Activated naive CD8-positive, alpha-beta T cell treated with anti-CD3 and anti-CD28 coated beads, Interleukin-2, amount 50 U/mL, for 24 hours (primary cell): ENCODE measurements at regions not wholly inside any gene's neighbourhood (a gene's known extent, or its start where the extent isn't known, plus 50 kb on each side); places are given as distances from the start of the nearest gene placed in this dataset.
A peak's percentile ranks its signal among the peaks of the same experiment; 100 is the strongest.

Source experiments
- ATAC-seq: fragments of 150-1000 bp; cut with Tn5 transposase; one replicate; pipeline ENCODE4 v1.10.0; 2021
- DNase-seq: peaks from one replicate; pipeline ENCODE4 v3.0.0; 2021
- H3K27ac Mint-ChIP-seq: one replicate; pipeline ENCODE4 v1.8.0; 2021; ENCODE audit warnings: mild to moderate bottlenecking, mixed read lengths
- H3K27me3 Mint-ChIP-seq: one replicate; pipeline ENCODE4 v1.8.0; 2021; ENCODE audit warnings: mixed read lengths
- H3K36me3 Mint-ChIP-seq: one replicate; pipeline ENCODE4 v1.8.0; 2021; ENCODE audit warnings: low read depth, mixed read lengths
- H3K4me1 Mint-ChIP-seq: one replicate; pipeline ENCODE4 v1.8.0; 2021; ENCODE audit warnings: mixed read lengths
- H3K4me3 Mint-ChIP-seq: one replicate; pipeline ENCODE4 v1.8.0; 2021; ENCODE audit warnings: mild to moderate bottlenecking, moderate library complexity, mixed read lengths
- H3K9me3 Mint-ChIP-seq: one replicate; pipeline ENCODE4 v1.8.0; 2021; ENCODE audit warnings: mixed read lengths

DNA sequence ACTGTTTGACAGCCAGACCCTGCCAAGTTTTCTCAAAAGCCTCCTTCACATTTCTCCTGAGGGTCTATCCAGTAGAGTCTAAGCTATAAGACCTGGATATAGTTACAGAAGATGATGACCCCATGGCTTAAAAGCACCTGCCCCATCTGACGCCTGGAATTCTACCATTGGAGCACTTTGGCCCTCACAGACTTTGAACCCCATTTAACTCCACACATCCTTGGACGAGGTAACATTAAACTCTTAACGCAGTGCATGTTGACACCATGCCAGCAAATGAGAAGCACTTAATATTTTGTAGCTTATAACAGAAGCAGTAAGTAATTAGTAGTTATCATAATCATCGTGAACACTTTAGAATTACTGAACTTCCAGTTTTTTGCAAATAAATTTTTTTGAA lies 61.9 kb upstream of the SMNDC1 start:
- no peak overlapping the region for H3K27ac Mint-ChIP-seq
- no peak for ATAC-seq
- H3K9me3 Mint-ChIP-seq, result no peaks in the 10 kb centered on the region
- H3K27me3 Mint-ChIP-seq, result no peaks in the 10 kb centered on the region
- DNase-seq, result no peak
- no peaks in the 10 kb centered on the region for H3K36me3 Mint-ChIP-seq
- peaks cover 79% of the 10 kb centered on the region for H3K4me1 Mint-ChIP-seq
- H3K4me3 Mint-ChIP-seq, result no peak overlapping the region

DNA sequence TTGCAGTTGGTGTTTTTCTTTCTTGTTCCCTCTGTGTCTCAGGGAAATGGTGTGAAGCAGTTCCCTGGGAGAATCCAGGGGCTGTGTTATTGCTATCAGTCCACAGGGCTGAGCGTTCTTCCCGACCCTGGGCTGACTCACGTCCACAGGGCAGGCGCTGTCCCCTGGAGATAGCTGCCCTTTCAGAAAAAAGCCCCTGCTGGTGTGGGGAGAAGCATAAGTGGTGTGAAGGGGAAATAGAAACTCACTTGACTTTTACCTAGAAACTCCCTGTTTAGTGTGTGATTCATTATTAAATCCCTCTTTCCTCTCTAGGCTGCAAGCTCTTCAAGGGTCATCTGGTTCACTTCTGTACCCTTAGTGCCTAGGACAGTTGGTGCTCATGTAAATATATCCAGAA lies 63.3 kb upstream of the SMNDC1 start:
- no peaks in the 10 kb centered on the region for H3K9me3 Mint-ChIP-seq
- peaks cover 77% of the 10 kb centered on the region for H3K4me1 Mint-ChIP-seq
- peak; percentile 54 for ATAC-seq
- DNase-seq, result peak; percentile 54
- no peak overlapping the region for H3K4me3 Mint-ChIP-seq
- no peaks in the 10 kb centered on the region for H3K36me3 Mint-ChIP-seq
- peak overlapping the region; percentile 73 for H3K27ac Mint-ChIP-seq
- no peaks in the 10 kb centered on the region for H3K27me3 Mint-ChIP-seq

DNA sequence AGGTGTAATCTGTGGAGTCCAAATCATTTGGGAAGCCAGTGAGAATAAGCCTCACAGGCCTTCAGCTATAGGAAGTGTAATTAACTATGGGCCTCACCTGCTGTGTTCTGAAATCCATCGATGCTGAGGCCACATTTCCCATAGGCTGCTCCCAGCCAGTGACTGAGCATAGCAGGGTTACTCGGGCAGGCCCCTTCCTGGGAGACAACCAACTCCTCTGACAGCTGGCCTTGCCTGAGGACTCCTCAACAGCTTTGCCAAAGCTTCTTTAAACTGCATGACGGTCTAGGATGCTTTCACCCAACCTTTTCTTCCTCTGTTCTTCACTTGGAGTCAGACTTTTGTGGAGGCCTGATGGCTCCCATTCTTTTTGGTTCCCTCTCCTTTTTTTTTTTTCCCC lies 63.8 kb upstream of the SMNDC1 start:
- DNase-seq, result no peak
- no peaks in the 10 kb centered on the region for H3K36me3 Mint-ChIP-seq
- H3K9me3 Mint-ChIP-seq, result no peaks in the 10 kb centered on the region
- H3K4me1 Mint-ChIP-seq, result peaks cover 77% of the 10 kb centered on the region
- no peak overlapping the region for H3K4me3 Mint-ChIP-seq
- H3K27ac Mint-ChIP-seq, result no peak overlapping the region
- ATAC-seq, result no peak
- no peaks in the 10 kb centered on the region for H3K27me3 Mint-ChIP-seq

DNA sequence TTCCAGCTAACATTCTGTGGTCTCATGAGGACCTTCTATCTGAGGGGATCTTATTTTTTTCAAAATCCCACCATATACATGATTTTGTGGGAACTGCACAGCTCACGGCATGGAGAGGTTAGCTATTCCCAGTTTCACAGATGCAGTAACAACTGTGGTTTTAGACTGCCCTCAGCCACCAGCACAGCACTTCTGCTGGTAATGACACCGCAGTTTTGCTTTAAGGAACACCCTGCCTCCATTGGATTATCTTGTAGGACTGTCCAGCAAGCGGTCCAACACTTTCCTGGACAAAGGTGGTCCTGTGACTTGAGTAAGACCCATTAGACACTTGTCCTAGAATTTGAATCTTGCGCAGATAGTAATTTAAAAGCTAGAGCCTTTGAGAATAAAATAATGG lies 65.3 kb upstream of the SMNDC1 start:
- Mint-ChIP-seq H3K4me3 (no peak overlapping the region), H3K27me3 (no peaks in the 10 kb centered on the region), H3K4me1 (peaks cover 68% of the 10 kb centered on the region), H3K27ac (no peak overlapping the region), H3K36me3 (no peaks in the 10 kb centered on the region), H3K9me3 (no peaks in the 10 kb centered on the region)
- DNase-seq (no peak), ATAC-seq (no peak)

DNA sequence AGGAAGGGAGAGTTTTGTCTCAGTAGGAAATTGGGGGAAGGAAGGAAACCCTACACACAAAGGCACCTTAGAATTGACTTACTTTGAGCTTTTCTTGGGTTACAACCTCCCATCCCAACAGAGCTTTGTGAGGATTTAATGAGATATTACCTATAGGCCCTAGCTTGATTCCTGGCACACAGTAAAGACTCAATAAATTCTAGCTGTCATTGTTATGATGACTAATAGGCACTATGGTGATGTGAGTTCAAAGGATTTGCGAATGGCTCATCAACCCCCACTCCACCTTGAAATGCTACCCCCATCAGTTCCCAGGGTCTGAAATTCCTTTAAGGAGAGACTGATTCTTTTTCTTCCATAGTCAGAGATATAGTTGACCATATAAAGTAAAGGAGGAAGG lies 67.9 kb upstream of the SMNDC1 start:
- no peak for DNase-seq
- peak; percentile 42 for ATAC-seq

DNA sequence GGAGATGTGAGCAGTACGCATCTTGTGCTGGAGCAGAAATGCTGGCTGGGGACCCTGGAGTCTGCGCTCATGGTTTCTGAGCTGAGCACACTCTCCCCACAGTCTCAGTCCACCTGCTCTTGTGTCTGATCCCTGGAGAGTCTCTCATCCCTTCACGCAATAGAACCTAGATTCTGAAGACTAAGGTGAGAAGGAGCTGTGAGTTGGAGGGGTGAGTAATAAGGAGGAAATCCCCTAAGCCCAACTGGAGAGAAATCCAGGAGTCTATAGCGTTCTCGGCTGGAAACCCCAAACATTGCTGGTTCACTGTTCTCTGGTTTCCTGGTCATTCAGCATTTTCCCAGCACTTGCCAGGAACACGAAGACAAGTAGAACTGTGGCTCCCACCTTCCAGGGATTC lies 68.3 kb upstream of the SMNDC1 start:
- Mint-ChIP-seq H3K9me3 (no peaks in the 10 kb centered on the region), H3K36me3 (no peaks in the 10 kb centered on the region), H3K4me3 (no peak overlapping the region), H3K27me3 (peaks cover 3% of the 10 kb centered on the region), H3K4me1 (peaks cover 37% of the 10 kb centered on the region), H3K27ac (peak overlapping the region; percentile 56)
- ATAC-seq (peak; percentile 41), DNase-seq (no peak)

More for the DNA sequence above, 67.9 kb upstream of the SMNDC1 start:
- H3K27me3 Mint-ChIP-seq, result peaks cover 3% of the 10 kb centered on the region
- peaks cover 41% of the 10 kb centered on the region for H3K4me1 Mint-ChIP-seq
- H3K4me3 Mint-ChIP-seq, result no peak overlapping the region
- H3K36me3 Mint-ChIP-seq, result no peaks in the 10 kb centered on the region
- peak overlapping the region; percentile 56 for H3K27ac Mint-ChIP-seq
- H3K9me3 Mint-ChIP-seq, result no peaks in the 10 kb centered on the region

DNA sequence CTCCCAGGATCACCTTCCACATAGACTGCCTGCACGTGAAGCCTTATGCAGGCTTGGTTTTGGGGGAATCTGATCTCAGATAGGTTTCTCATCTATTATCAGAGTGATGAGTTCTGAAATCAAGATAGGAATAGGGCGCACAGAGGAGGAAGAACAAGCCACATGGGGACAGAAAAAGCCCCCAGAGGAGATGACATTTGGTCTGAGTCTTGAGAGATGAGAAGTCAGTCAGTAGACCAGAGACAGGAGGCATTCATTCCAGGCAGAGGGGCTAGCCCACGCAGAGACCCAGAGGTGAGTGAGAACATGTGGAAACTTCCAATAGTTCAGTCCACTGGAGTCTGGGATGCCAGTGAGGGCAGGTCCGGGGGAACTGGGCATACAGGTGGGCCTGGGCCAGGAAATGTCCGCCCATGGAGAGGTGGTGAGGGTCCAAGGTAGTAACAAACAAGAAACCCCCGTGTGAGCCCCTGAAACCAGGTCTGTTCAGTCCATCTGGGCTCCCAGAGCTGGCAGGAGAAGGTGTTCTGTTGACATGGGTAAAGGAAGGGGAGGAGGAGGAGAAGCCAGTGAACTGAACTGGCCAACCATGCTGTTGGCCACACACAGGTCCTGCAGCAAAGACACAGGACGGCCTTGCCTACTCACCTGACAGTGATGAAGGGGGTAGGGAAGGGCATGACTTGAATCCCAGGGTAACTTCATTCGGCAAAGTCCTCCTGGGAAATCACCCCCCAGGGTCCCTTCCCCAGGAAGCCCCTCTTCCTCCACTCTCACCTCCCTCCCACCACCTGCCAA lies 69.3 kb upstream of the SMNDC1 start:
- H3K36me3 Mint-ChIP-seq, result no peaks in the 10 kb centered on the region
- H3K27ac Mint-ChIP-seq, result peak overlapping the region; percentile 14
- H3K4me1 Mint-ChIP-seq, result peaks cover 27% of the 10 kb centered on the region
- no peak overlapping the region for H3K4me3 Mint-ChIP-seq
- ATAC-seq, result peak; percentile 20
- peaks cover 5% of the 10 kb centered on the region for H3K27me3 Mint-ChIP-seq
- no peaks in the 10 kb centered on the region for H3K9me3 Mint-ChIP-seq
- DNase-seq, result no peak

DNA sequence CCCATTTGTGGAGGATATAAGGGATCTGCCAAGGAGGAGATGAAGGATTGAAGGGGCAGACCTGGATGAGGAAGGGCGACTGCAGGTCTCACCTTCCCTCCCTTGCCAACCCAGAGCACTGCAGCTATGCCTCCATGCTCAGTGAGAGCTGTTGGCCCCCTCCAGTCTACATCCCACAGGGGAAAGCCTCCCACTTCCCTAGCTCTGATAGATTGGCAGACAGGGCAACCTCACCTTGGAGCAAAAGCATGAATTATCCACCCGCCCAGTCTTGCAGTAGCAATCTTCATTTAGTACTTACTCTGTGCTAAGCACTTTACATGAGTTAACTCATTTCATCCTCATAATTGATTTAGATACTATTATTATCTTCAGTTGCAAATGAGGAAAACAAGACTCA lies 70.4 kb upstream of the SMNDC1 start:
- Mint-ChIP-seq H3K4me3 (no peak overlapping the region), H3K27ac (no peak overlapping the region), H3K27me3 (peaks cover 5% of the 10 kb centered on the region), H3K9me3 (no peaks in the 10 kb centered on the region), H3K4me1 (peaks cover 26% of the 10 kb centered on the region), H3K36me3 (no peaks in the 10 kb centered on the region)
- DNase-seq, result no peak
- ATAC-seq, result no peak

DNA sequence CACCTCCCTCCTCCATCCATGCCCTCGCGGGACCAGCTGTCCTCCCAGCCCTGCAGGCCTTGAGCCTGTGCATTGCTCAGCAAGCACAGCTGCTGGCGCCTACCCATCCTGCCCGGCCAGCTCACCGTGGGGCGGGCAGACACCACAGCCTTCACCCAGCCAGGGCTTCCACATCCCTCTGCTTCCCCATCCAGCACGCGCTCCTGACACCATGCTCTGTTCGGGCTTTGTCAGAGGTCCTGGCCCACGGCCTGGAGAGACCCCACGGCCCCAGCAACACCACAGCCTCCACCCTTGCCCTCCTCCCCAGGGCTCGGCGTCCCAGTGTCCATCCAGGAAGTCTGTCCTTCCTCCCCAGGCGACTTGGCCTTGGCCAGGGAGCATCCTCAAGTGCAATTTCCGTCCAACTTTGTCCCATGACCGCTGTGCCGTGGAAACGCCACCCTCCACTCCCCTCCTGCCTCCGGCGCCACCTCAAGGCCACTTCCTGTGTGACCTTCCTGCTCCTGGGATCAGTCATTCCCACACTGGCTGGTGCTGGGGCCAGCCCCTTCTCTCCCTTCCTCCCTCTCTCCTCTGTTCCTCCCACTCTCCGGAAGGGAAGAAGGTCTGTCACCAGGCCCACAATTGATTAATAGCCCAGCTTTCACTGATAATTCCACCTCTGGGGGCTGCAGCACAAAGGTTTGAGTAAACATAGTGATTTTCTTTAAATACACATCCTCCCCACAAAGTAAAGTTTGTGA lies 71.5 kb upstream of the SMNDC1 start:
- no peaks in the 10 kb centered on the region for H3K9me3 Mint-ChIP-seq
- H3K36me3 Mint-ChIP-seq, result no peaks in the 10 kb centered on the region
- ATAC-seq, result no peak
- peaks cover 5% of the 10 kb centered on the region for H3K27me3 Mint-ChIP-seq
- H3K27ac Mint-ChIP-seq, result no peak overlapping the region
- no peak overlapping the region for H3K4me3 Mint-ChIP-seq
- H3K4me1 Mint-ChIP-seq, result peaks cover 35% of the 10 kb centered on the region
- DNase-seq, result no peak

DNA sequence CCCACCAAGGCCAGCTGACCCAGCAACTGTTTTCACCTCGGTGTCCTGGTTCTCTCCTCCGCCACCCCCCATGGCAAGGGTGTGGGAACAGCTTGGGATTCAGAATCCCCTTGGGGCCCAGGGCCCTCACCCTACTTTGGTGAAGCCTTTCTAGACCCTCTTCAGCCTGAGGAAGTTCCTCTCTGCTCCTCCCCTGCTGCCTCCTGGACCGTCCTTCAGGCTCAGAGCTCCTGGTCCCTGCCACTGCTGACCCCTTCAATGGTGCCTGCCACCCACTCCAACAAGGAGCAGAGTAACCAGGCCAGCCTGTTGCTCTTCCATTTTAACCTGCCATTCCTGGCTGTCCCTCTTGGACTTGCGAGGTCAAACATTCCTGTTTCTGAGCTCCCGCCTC lies 72.0 kb upstream of the SMNDC1 start:
- H3K27me3 Mint-ChIP-seq, result peaks cover 5% of the 10 kb centered on the region
- H3K36me3 Mint-ChIP-seq, result no peaks in the 10 kb centered on the region
- no peak for ATAC-seq
- H3K4me3 Mint-ChIP-seq, result no peak overlapping the region
- H3K4me1 Mint-ChIP-seq, result peaks cover 35% of the 10 kb centered on the region
- no peak overlapping the region for H3K27ac Mint-ChIP-seq
- DNase-seq, result no peak
- no peaks in the 10 kb centered on the region for H3K9me3 Mint-ChIP-seq

DNA sequence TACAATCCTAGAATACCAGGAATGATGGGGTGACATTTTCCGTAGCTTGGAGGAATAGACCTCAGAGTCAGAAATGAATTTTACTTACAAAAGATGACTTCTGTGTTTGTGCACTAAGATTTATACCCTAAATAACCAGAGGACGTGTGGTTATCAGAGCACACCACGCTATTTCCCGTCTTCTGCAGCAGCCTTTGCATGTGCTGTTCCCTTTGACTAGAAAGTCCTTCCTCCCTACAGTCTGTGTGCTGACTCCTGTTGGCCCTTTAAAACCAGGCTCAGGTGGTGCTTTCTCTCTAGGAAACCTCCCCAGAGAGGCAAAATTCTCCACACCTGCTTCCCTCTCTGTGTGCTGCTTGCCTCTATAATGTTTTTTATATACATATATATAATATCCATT lies 73.3 kb upstream of the SMNDC1 start:
- no peak overlapping the region for H3K4me3 Mint-ChIP-seq
- no peaks in the 10 kb centered on the region for H3K36me3 Mint-ChIP-seq
- ATAC-seq (no peak), DNase-seq (no peak)
- no peak overlapping the region for H3K27ac Mint-ChIP-seq
- peaks cover 26% of the 10 kb centered on the region for H3K4me1 Mint-ChIP-seq
- H3K9me3 Mint-ChIP-seq, result no peaks in the 10 kb centered on the region
- H3K27me3 Mint-ChIP-seq, result peaks cover 5% of the 10 kb centered on the region

DNA sequence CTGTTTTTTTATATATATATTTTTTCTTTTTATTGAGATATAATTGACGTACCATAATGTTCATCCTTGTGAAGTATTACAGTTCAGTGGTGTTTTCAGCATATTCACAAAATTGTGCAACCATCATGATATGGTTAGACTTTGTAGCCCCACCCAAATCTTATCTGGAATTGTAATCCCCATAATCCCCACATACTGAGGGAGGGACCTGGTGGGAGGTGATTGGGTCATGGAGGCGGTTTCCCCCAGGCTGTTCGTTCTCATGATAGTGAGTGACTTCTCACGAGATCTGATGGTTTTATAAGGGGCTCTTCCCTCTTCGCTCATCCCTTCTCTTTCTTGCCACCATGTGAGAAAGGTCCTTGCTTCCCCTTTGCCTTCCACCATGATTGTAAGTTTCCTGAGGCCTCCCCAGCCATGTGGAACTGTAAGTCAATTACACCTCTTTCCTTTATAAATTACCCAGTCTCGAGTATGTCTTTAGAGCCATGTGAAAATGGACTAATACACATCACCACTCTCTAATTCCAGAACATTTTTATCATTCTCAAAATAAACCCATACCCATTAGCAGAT lies 73.9 kb upstream of the SMNDC1 start:
- H3K4me3 Mint-ChIP-seq, result no peak overlapping the region
- no peaks in the 10 kb centered on the region for H3K36me3 Mint-ChIP-seq
- H3K9me3 Mint-ChIP-seq, result no peaks in the 10 kb centered on the region
- H3K27me3 Mint-ChIP-seq, result peaks cover 5% of the 10 kb centered on the region
- ATAC-seq (no peak), DNase-seq (no peak)
- no peak overlapping the region for H3K27ac Mint-ChIP-seq
- H3K4me1 Mint-ChIP-seq, result peaks cover 20% of the 10 kb centered on the region

DNA sequence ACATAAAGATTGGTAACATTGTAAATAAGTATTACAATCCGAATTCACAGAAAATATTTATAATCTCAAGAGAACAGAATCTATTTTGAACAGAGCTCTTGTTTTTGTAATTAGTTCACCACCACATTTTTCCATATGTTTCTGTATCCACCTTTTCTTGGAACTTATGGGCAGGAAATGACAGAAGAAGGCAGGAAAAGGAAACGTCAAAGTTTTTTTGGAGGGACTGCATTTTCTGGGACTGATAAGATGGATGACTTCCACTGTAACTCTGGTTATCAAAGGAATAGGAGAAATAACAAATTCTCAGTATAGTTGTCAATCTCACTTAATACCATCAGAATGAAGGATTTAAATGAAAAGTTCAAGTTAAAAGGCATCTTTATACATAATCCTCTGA lies 75.1 kb upstream of the SMNDC1 start:
- Mint-ChIP-seq H3K27me3 (peaks cover 5% of the 10 kb centered on the region), H3K4me1 (peaks cover 15% of the 10 kb centered on the region), H3K4me3 (no peak overlapping the region), H3K9me3 (no peaks in the 10 kb centered on the region), H3K36me3 (no peaks in the 10 kb centered on the region), H3K27ac (no peak overlapping the region)
- DNase-seq (no peak), ATAC-seq (no peak)

DNA sequence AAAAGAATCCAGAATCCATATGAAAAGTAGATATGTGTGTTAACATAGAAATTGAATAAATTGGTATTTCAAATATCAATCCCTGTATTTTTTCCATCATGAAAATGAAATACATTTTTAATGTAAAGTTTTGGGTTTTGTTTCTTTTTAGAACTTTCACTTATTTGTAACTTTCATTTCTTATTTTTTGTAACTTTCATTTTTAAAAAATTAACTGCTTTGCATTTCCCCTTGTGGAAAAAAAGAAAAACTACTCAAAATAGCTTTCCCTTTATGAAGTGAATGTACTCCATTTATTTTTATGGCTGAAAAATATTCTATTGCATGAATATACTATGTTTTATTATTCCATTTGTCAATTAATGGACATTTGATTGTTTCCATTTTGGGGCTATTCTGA lies 75.6 kb upstream of the SMNDC1 start:
- peaks cover 5% of the 10 kb centered on the region for H3K27me3 Mint-ChIP-seq
- DNase-seq (no peak), ATAC-seq (no peak)
- H3K27ac Mint-ChIP-seq, result no peak overlapping the region
- H3K9me3 Mint-ChIP-seq, result no peaks in the 10 kb centered on the region
- H3K36me3 Mint-ChIP-seq, result no peaks in the 10 kb centered on the region
- H3K4me3 Mint-ChIP-seq, result no peak overlapping the region
- peaks cover 15% of the 10 kb centered on the region for H3K4me1 Mint-ChIP-seq

DNA sequence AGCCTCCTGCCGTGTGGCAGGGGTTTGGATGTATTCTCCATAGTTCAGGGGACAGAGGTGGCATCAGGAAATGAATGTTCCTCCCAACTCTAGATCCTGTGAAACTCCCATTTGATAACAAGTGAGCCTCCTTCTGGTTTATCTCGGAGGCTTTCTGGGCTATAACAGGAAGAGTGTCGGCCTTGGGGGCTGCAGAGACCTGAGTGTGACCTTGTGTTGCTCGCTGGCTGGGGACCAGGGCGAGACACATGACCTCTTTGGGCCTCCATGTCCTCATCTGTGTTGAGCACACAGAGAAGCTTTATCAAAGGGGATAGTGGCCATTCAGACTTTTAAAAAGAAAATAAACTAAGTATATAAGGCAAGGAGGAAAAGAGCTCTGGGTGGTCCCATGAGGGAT lies 78.0 kb upstream of the SMNDC1 start:
- DNase-seq (no peak), ATAC-seq (no peak)
- no peak overlapping the region for H3K4me3 Mint-ChIP-seq
- peak overlapping the region; percentile 37 for H3K27ac Mint-ChIP-seq
- H3K4me1 Mint-ChIP-seq, result peaks cover 24% of the 10 kb centered on the region
- H3K9me3 Mint-ChIP-seq, result no peaks in the 10 kb centered on the region
- no peaks in the 10 kb centered on the region for H3K36me3 Mint-ChIP-seq
- peaks cover 2% of the 10 kb centered on the region for H3K27me3 Mint-ChIP-seq
